Keratinocyte (primary cell): ENCODE measurements at regions not wholly inside any gene's neighbourhood (a gene's known extent, or its start where the extent isn't known, plus 50 kb on each side); places are given as distances from the start of the nearest gene placed in this dataset.
"Not testable (repeated sequence)": the region's sequence is repeated elsewhere in the genome, so short reads cannot be mapped to it uniquely, and the experiment has no call there.

Source experiments
- DNase-seq: peaks from one replicate; pipeline ENCODE4 v3.0.0-alpha.2; 2011; ENCODE audit warnings: low read depth, missing footprints, low spot score
- FAIRE-seq: peaks from 2 replicates; lab custom pipeline; 2011; peaks lifted over from hg19 to GRCh38; lab: Jason Lieb, UNC
- H2AFZ ChIP-seq: 2 replicates; pipeline ENCODE4 v1.6.0; 2012; ENCODE audit warnings: low read length, control low read depth, inconsistent platforms; ENCODE audit not compliant: control insufficient read depth
- H3K27ac ChIP-seq: 2 replicates; pipeline ENCODE4 v1.5.1; 2011; ENCODE audit warnings: low read length; ENCODE audit not compliant: control insufficient read depth, insufficient read depth
- H3K27me3 ChIP-seq: 3 replicates; pipeline ENCODE4 v1.6.0; 2011; ENCODE audit warnings: low read length; ENCODE audit not compliant: control insufficient read depth, insufficient read depth; ENCODE audit errors: extremely low read depth
- H3K36me3 ChIP-seq, 2 experiments: 2 replicates in 1 of 2; 3 replicates in 1 of 2; pipeline ENCODE4 v1.5.1; 2011; ENCODE audit warnings: low read length in 2 of 2, mild to moderate bottlenecking in 1 of 2; ENCODE audit not compliant: control insufficient read depth in 2 of 2, insufficient read depth in 2 of 2; ENCODE audit errors: extremely low read depth in 1 of 2
- H3K4me1 ChIP-seq: 3 replicates; pipeline ENCODE4 v1.5.1; 2011; ENCODE audit warnings: low read length; ENCODE audit not compliant: control insufficient read depth, insufficient read depth; ENCODE audit errors: extremely low read depth
- H3K4me2 ChIP-seq: 3 replicates; pipeline ENCODE4 v1.6.0; 2011; ENCODE audit warnings: low read depth, low read length; ENCODE audit not compliant: control insufficient read depth, insufficient read depth; ENCODE audit errors: extremely low read depth
- H3K4me3 ChIP-seq, 3 experiments: fragments of 200-600 bp in 1 of 3; sonication (generic) in 1 of 3; 2 replicates in 2 of 3; 3 replicates in 1 of 3; pipeline ENCODE4 v1.5.1; 2011 to 2016; ENCODE audit warnings: low read length in 3 of 3, mild to moderate bottlenecking in 3 of 3, control low read depth in 2 of 3, inconsistent platforms in 1 of 3, low read depth in 1 of 3, mixed read lengths in 1 of 3, mixed run types in 1 of 3, moderate library complexity in 1 of 3; ENCODE audit not compliant: control insufficient read depth in 2 of 3, insufficient read depth in 2 of 3; ENCODE audit errors: extremely low read depth in 1 of 3
- H3K79me2 ChIP-seq: 2 replicates; pipeline ENCODE4 v1.6.0; 2012; ENCODE audit warnings: low read length; ENCODE audit not compliant: control insufficient read depth, insufficient read depth
- H3K9ac ChIP-seq: 3 replicates; pipeline ENCODE4 v1.6.0; 2011; ENCODE audit warnings: low read length; ENCODE audit not compliant: control insufficient read depth, insufficient read depth; ENCODE audit errors: extremely low read depth
- H3K9me1 ChIP-seq: 3 replicates; pipeline ENCODE4 v1.6.0; 2011; ENCODE audit warnings: low read length; ENCODE audit not compliant: control insufficient read depth, insufficient read depth; ENCODE audit errors: extremely low read depth
- H3K9me3 ChIP-seq: 2 replicates; pipeline ENCODE4 v1.5.1; 2012; ENCODE audit warnings: low read depth, low read length; ENCODE audit not compliant: control insufficient read depth
- H4K20me1 ChIP-seq: 3 replicates; pipeline ENCODE4 v1.6.0; 2011; ENCODE audit warnings: low read length; ENCODE audit not compliant: control insufficient read depth, insufficient read depth; ENCODE audit errors: extremely low read depth
- dilution Hi-C: fragments of 300-500 bp; cut with MboI; formaldehyde crosslinking; loops from one replicate; pipeline ENCODE4 v1.7.0; 2020; ENCODE audit warnings: low sequenced_read_pairs; ENCODE audit not compliant: extremely low pct_ligation_motif_present

DNA sequence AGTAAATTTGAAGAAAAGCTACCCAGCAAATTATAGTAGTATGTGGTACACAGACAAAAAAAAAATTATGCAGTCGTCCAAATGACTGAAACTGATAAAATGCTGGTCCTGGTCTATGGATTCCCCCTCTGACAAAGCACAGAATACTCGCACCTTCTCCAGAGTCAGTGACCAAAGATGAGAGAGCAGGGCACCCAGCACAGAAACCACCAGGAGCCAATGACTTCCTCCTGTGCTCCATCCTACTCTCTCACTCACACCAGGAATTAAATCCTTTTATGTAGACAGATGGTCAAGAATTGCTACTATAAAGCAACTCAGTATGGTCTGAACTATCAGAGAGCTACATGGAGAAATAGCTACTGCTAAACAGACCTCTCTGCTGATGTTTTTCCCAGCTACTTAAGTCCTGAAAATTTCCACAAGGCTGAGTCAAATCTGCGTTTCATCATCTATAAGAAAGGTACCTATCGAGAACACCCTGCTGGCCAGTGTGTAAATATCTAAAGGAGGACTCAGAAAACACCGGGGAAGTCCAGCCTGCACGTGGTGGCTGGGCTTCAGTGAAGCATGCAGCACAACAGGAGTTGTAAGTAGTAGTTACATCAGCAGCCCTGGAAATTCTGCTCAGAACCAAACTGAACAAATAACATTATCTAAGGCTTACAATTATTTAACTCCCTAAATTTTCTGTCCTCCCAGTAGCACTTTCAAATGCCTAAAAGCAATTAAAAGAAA lies 118.1 kb upstream of the OR4F16 start:
- H3K9me1 ChIP-seq, DNase-seq, H3K27ac ChIP-seq, H3K79me2 ChIP-seq, H3K9ac ChIP-seq, FAIRE-seq, H3K9me3 ChIP-seq, H2AFZ ChIP-seq, H3K4me1 ChIP-seq, H3K27me3 ChIP-seq, H3K4me3 ChIP-seq, dilution Hi-C loops, H3K4me2 ChIP-seq, H4K20me1 ChIP-seq, H3K36me3 ChIP-seq: not testable (repeated sequence)

DNA sequence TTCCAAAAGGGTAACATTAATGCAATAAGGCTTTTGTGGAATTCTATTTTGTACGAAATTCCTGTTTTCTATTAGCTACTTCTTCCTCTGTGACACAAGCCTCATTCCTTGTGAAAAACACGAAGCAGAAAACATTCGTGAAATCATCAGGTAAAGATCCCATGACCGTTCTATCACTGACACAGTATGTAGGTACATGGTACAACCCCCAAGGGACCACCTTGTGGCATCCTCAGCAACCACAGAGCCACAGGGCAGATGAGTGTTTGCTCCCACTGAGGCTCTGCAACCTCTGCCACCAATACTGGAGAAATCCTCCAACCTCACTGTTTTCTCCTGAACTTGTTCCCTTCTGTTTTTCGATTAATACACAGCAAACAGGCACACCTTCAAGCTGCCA lies 118.4 kb upstream of the SAMD11 start:
- H3K4me2 ChIP-seq, H4K20me1 ChIP-seq, H3K27me3 ChIP-seq, H2AFZ ChIP-seq, H3K4me3 ChIP-seq, FAIRE-seq, H3K9me1 ChIP-seq, H3K36me3 ChIP-seq, H3K9me3 ChIP-seq, H3K79me2 ChIP-seq, H3K4me1 ChIP-seq, DNase-seq, dilution Hi-C loops, H3K9ac ChIP-seq, H3K27ac ChIP-seq: not testable (repeated sequence)

- H3K4me2 ChIP-seq, H3K27me3 ChIP-seq, H3K9me1 ChIP-seq, H3K9me3 ChIP-seq, H3K9ac ChIP-seq, H3K4me3 ChIP-seq, H3K79me2 ChIP-seq, H4K20me1 ChIP-seq, dilution Hi-C loops, H3K4me1 ChIP-seq, H3K27ac ChIP-seq, H3K36me3 ChIP-seq, FAIRE-seq, DNase-seq, H2AFZ ChIP-seq: not testable (repeated sequence)
Measured at GRCh38 chr1:807066-807465, 116.7 kb upstream of the SAMD11 start.

DNA sequence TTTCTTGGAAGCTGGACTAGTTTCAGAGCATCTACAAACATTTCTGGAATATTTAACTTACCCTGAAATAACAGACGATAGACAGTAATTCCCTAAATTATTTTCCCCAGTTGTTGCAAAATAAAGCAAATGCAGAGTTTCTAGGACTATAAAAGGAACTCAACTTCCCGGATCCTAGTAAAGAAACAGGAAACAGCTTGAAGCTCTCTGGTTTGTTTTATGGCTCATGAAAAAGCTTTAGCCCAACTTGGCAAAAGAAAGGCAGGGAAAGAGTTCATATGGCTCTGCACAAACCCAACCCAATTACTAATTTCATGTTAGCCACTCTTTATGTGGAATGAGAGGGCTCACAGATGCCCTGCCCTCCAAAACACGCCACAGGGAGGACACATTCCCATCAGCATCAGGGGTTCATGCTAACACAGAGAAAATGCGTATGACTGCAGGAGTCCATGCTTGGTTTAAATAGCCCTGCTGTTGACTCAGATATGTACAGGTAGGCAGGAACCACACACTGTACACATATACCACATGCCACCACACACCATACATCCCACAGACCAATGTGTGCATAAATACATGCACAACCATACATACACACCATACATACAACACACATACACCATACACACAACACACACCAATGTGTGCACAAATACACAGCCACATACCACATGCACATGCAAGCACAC lies 115.9 kb upstream of the SAMD11 start:
- H3K9ac ChIP-seq, H3K9me1 ChIP-seq, H3K4me2 ChIP-seq, H3K4me1 ChIP-seq, H4K20me1 ChIP-seq, DNase-seq, H3K36me3 ChIP-seq, dilution Hi-C loops, H3K27ac ChIP-seq, H3K27me3 ChIP-seq, H2AFZ ChIP-seq, FAIRE-seq, H3K4me3 ChIP-seq, H3K79me2 ChIP-seq, H3K9me3 ChIP-seq: not testable (repeated sequence)

DNA sequence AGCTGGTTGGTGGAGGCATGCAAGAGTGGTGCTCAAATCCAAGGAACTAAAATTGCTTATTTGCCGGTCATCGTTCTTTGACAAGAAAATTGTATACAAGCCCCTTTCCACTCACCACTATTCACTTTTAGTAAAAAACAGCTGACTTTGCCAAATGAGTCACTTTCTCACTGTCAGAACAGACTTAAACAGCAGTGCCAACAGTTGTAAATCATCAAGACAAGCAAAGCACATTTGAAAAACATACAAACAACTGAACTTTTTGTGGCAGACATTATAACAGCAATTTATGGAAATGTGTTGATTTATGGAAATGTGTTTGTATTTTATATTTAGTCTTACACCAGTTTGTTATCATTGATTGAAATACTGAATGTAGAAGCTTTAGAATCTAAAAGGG lies 112.8 kb upstream of the SAMD11 start:
- H3K36me3 ChIP-seq, H3K4me3 ChIP-seq, H3K9me1 ChIP-seq, H4K20me1 ChIP-seq, H3K79me2 ChIP-seq, H3K9ac ChIP-seq, DNase-seq, H2AFZ ChIP-seq, H3K9me3 ChIP-seq, H3K4me1 ChIP-seq, dilution Hi-C loops, FAIRE-seq, H3K27ac ChIP-seq, H3K4me2 ChIP-seq, H3K27me3 ChIP-seq: not testable (repeated sequence)
